Activated CD8-positive, alpha-beta memory T cell treated with anti-CD3 and anti-CD28 coated beads for 1 hour (primary cell): ENCODE measurements at regions not wholly inside any gene's neighbourhood (a gene's known extent, or its start where the extent isn't known, plus 50 kb on each side); places are given as distances from the start of the nearest gene placed in this dataset.

Source experiments
- DNase-seq, 2 donors: peaks; one replicate each; pipeline ENCODE4 v3.0.0-alpha.2; 2020; ENCODE audit warnings: low read depth in 1 of 2; ENCODE audit errors: extremely low read depth in 1 of 2

DNA sequence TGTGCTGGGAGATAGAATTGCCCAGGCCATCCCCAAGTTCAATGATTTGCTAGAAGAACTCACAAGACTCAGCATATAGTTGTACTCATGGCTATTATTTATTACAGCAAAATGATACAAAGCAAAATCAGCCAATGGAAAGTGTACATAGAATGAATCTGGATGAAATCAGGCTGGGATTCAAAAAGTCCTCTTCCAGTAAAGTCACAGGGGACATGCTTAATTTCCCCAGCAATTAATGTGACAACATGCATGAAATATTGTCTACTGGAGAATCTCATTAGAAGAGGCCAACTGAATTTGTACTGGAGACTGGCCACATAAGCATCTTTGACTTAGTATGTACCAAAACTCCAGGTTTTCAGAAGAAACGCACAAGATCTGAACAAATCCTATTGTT, 1043.1 kb downstream of the NAALADL2 start:
- no peak for DNase-seq

GRCh38 chr3:175898194-175898593, 1039.1 kb downstream of the NAALADL2 start:
- no peak for DNase-seq

GRCh38 chr3:175896655-175897054, 1037.5 kb downstream of the NAALADL2 start:
- no peak for DNase-seq

- DNase-seq, result no peak
These were observed 1036.6 kb downstream of the NAALADL2 start for GRCh38 chr3:175895731-175896130.

GRCh38 chr3:175893566-175893965, 1034.4 kb downstream of the NAALADL2 start:
- no peak for DNase-seq

DNA sequence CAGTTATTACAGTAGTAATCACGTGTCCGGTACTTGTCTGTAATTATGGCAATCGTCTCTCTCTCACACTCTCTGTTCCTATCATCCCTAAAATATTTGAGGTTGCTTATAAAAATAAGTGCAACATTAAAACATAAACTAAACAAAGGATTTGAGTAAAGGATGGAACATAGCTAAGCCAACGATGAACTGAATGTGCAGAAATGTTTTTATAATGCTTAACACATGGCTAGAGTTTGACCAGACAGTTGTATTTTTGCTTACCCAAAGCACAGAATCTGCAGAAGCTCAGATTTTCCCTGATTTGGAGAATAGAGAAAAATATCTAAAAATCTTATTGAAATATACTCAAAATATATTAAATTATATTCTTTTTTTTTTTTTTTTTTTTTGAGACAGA, 1030.9 kb downstream of the NAALADL2 start:
- DNase-seq, result no peak

- DNase-seq, result no peak
These were observed 1026.2 kb downstream of the NAALADL2 start for GRCh38 chr3:175885231-175885766.

DNA sequence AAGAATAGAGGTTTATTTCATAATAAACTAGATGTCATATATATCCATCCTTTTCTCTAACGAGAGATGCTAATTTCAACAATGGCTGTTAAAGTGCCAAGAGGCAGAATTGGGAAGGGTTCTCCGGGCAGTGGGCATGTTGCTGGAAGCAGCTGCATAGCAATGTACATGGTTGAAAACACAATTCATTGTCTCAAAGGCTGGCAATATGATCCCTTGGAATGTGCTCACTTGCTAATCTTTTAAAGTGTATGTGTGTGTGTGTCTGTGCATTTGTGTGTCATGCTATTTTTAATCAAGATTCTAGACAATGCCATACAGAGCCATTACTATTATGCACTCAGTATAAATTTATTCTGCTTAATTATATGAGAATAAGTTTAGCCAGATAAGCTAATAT, 1020.3 kb downstream of the NAALADL2 start:
- DNase-seq, result no peak

GRCh38 chr3:175869404-175869803, 1010.3 kb downstream of the NAALADL2 start:
- no peak for DNase-seq

- DNase-seq, result no peak
These were observed 1009.5 kb downstream of the NAALADL2 start for GRCh38 chr3:175868626-175869025.

DNA sequence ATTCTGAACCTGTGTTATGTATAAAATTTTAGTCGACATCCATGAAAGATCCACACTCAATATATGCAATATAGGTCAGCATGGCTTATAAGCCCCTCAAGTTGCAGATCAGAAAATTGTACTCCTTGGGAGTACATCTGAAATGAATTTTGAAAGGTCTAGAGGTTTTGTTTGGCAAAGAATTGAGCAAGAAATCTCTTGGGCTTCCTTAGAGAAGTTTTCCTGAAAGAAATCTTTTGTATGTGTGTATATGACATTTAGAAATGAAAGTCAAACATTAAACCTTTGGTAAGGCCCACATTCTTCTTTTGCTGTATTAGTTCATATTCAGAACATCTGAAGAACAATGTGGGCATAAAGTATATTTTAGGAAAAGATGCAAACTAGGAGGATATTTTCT, 1006.6 kb downstream of the NAALADL2 start:
- no peak for DNase-seq

GRCh38 chr3:175861916-175862315, 1002.8 kb downstream of the NAALADL2 start:
- no peak for DNase-seq
